Astrocyte (in vitro differentiated cells and primary cell): ENCODE measurements at regions not wholly inside any gene's neighbourhood (a gene's known extent, or its start where the extent isn't known, plus 50 kb on each side); places are given as distances from the start of the nearest gene placed in this dataset.

ENCODE experiments used
- CTCF ChIP-seq: IDR thresholded peaks from 2 replicates; pipeline ENCODE4 v1.5.1; 2011; ENCODE audit warnings: low read depth, mild to moderate bottlenecking, inconsistent platforms, low read length, moderate library complexity; ENCODE audit not compliant: insufficient read depth
- EZH2 ChIP-seq: IDR thresholded peaks from 2 replicates; pipeline ENCODE4 v1.6.1; 2012; ENCODE audit warnings: mild to moderate bottlenecking, low read length, inconsistent platforms; ENCODE audit not compliant: insufficient read depth

GRCh38 chr1:172726740-172727139 lies 67.8 kb downstream of the FASLG start:
- TF ChIP-seq EZH2, result no peak
- no peak for TF ChIP-seq CTCF
